ENCODE measurements at regions not wholly inside any gene's neighbourhood (a gene's known extent, or its start where the extent isn't known, plus 50 kb on each side); places are given as distances from the start of the nearest gene placed in this dataset.

DNA sequence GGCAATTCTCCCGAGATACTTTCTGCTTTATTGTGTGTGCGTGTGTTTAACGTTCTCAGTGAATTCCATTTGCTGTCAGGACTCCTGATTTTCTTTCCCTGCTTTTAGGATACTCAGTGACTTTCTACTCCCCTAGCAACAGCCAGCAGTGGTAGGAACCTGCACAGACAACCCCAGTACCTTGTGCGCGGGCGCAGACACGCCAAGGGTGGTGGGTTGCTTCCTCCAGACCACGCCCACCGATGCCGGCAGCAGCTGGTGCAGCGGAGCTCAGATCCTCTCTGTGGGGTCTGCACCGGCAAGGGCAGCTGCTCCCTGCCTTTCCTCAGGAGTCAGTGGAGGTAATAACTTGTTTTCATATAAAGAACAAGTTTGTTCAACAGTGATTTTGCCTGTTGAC is 225.1 kb upstream of the NDN start:
- TF ChIP-seq, protein P1, sequence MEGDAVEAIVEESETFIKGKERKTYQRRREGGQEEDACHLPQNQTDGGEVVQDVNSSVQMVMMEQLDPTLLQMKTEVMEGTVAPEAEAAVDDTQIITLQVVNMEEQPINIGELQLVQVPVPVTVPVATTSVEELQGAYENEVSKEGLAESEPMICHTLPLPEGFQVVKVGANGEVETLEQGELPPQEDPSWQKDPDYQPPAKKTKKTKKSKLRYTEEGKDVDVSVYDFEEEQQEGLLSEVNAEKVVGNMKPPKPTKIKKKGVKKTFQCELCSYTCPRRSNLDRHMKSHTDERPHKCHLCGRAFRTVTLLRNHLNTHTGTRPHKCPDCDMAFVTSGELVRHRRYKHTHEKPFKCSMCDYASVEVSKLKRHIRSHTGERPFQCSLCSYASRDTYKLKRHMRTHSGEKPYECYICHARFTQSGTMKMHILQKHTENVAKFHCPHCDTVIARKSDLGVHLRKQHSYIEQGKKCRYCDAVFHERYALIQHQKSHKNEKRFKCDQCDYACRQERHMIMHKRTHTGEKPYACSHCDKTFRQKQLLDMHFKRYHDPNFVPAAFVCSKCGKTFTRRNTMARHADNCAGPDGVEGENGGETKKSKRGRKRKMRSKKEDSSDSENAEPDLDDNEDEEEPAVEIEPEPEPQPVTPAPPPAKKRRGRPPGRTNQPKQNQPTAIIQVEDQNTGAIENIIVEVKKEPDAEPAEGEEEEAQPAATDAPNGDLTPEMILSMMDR (IDR thresholded peaks at IDR 0.05), result no peak
- no peak for TF ChIP-seq POLR2AphosphoS5 (IDR thresholded peaks at IDR 0.05; ENCODE audit: low read depth, low read length)
